VCaP (cell line): ENCODE measurements at regions not wholly inside any gene's neighbourhood (a gene's known extent, or its start where the extent isn't known, plus 50 kb on each side); places are given as distances from the start of the nearest gene placed in this dataset.

Source experiments
- H3K27ac ChIP-seq: fragments of 450-650 bp; 2 replicates; pipeline ENCODE4 v1.5.1; 2017
- TF ChIP-seq, protein P1 (sequence below): fragments of 450-650 bp; conservative IDR thresholded peaks from 2 replicates; pipeline ENCODE4 v1.5.1; 2017; ENCODE audit warnings: mild to moderate bottlenecking, moderate library complexity

DNA sequence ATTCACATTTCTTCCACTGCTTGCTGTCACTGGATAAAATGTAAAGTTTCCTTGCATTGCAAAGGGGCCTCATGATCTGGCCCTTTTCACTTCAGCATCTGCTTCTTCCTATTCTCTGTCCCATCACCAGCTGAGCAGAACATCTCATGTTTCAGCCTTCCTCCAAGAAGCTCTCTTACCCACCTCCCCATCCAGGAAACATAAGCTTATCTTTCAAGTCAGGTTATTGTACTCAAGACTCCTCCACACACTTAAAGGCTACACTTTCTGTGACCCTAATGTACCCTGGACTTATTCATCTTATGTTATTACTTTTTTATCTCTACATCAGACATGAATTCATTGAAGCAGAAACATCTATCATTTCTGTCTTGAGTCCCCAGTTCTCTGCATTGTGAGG lies 230.5 kb downstream of the PMAIP1 start:
- no peak overlapping the region for H3K27ac ChIP-seq
- TF ChIP-seq, protein P1, sequence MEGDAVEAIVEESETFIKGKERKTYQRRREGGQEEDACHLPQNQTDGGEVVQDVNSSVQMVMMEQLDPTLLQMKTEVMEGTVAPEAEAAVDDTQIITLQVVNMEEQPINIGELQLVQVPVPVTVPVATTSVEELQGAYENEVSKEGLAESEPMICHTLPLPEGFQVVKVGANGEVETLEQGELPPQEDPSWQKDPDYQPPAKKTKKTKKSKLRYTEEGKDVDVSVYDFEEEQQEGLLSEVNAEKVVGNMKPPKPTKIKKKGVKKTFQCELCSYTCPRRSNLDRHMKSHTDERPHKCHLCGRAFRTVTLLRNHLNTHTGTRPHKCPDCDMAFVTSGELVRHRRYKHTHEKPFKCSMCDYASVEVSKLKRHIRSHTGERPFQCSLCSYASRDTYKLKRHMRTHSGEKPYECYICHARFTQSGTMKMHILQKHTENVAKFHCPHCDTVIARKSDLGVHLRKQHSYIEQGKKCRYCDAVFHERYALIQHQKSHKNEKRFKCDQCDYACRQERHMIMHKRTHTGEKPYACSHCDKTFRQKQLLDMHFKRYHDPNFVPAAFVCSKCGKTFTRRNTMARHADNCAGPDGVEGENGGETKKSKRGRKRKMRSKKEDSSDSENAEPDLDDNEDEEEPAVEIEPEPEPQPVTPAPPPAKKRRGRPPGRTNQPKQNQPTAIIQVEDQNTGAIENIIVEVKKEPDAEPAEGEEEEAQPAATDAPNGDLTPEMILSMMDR, result no peak

DNA sequence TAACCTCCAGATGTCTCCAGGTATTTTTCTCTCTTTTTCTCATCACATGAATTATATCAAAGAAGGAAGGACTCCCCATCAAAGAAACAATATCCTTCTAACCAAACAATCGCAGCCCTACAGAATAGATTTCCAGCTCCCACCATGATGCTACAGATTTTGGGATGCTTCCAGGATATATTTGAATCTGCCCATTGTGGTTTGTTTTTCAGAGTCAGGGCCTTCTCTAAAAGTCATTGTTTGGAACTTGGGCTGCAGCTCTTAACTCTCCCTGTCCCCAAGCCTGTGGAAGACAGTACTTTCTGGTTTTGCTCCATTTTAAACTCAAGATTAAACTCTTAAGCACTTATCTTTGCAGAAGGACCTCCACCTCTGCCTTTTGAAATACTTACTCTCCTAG lies 223.2 kb downstream of the PMAIP1 start:
- H3K27ac ChIP-seq, result no peak overlapping the region
- TF ChIP-seq, protein P1, result no peak

DNA sequence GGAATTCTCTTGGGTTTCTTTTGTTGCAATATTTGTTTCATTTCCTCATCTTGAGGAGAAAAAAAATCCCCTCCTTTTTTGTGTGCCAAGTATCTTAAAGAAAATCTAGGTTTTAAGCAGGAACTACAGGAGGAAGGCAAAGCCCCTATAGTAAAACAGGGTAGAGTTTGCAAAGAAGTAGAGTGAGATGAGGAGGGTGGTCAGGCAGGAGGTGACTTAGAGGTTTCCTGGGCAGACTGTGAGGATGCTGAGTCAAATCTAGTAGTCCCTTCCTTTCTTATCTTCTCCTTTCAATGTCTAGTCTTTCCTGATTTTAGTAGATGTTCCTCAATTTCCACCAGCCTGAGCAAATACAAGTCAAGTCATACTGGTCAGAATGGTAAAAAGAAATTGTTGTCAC lies 222.5 kb downstream of the PMAIP1 start:
- no peak overlapping the region for H3K27ac ChIP-seq
- TF ChIP-seq, protein P1, result no peak

DNA sequence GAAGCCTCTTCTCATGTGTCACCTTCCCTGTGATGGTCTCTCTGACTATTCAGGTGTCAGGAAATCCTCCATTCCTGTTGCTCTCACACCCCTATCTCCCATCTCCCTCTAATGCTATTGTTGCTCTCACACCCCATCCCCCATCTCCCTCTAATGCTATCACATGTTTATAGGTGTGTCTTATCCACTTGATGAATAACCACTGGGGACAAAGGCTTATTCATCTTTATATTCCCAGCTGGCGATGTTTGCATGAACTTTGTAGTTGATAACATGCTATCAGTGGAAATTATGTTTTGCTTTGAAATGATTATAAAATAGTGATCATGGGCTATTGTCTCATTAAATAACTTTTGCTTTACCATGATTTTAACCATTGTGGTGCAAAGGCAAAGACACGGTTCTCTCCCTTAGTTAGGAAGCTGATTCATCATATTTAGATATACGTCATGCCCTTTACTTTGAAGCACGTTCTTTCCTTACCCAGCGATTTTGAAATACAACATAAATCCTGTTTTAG lies 220.5 kb downstream of the PMAIP1 start:
- H3K27ac ChIP-seq, result no peak overlapping the region
- TF ChIP-seq, protein P1, result no peak

GRCh38 chr18:60117321-60117720 lies 217.5 kb downstream of the PMAIP1 start:
- TF ChIP-seq, protein P1, result no peak

GRCh38 chr18:60113396-60113795 lies 213.6 kb downstream of the PMAIP1 start:
- no peak overlapping the region for H3K27ac ChIP-seq
- TF ChIP-seq, protein P1, result no peak

More at GRCh38 chr18:60117321-60117720, 217.5 kb downstream of the PMAIP1 start:
- no peak overlapping the region for H3K27ac ChIP-seq

GRCh38 chr18:60112369-60112768 lies 212.6 kb downstream of the PMAIP1 start:
- TF ChIP-seq, protein P1, result no peak

More at GRCh38 chr18:60112369-60112768, 212.6 kb downstream of the PMAIP1 start:
- H3K27ac ChIP-seq, result no peak overlapping the region
